ENCODE measurements at regions not wholly inside any gene's neighbourhood (a gene's known extent, or its start where the extent isn't known, plus 50 kb on each side); places are given as distances from the start of the nearest gene placed in this dataset.

DNA sequence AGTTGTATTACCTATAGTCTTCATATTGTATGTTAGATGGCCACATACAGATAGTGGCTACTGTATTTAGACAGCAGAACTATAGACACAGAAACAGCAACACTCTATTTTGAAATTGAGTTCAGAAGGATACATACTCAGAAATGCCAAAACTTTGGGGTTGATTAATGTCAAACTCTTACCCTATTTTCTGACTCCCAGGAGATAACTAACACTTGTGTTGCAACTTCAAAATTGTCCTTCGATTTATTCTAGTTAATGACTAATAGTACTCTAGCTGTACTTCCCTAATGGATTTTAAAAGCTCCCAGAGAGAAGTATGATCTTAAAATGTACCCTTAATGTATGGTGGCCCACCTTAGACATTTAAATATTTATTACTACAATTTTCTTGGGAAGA is 229.9 kb upstream of the UGT8 start:
- Histone ChIP-seq H3K36me3 (no peaks in the 10 kb centered on the region), H3K4me3 (no peak overlapping the region), H3K9me3 (no peaks in the 10 kb centered on the region), H3K4me1 (no peaks in the 10 kb centered on the region), H3K27me3 (no peaks in the 10 kb centered on the region), H3K27ac (no peak overlapping the region)
- no peak for DNase-seq (ENCODE audit: extremely low spot score in 2 of 2)
- intact Hi-C loops (cut with DNase I) = no loop called here
- TF ChIP-seq POLR2A (IDR thresholded peaks at IDR 0.05) (no peak), CTCF (IDR thresholded peaks at IDR 0.05) (no peak), POLR2AphosphoS5 (IDR thresholded peaks at IDR 0.05; ENCODE audit: insufficient read depth in 1 of 2, low read depth in 1 of 2) (no peak)

DNA sequence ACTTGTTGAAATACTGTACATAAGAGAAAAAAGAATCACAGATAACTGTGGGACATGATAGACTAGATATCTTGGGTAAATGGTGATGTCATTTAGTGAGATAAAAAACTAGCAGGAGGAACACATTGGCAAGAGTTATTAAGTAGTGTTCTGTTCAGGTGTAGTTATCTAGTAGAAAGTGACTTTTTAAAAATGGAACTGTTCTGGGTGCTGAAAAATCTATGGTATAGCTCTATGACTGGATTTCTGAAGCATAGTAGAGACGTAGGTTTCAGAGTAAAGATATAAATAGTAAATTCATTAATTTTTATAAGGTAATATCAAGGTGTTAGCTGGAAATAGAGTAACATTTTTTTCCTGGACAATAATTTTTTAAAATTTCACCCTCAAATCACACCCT is 225.1 kb upstream of the UGT8 start:
- Histone ChIP-seq H3K4me3 (no peak overlapping the region), H3K27ac (no peak overlapping the region), H3K27me3 (no peaks in the 10 kb centered on the region), H3K4me1 (no peaks in the 10 kb centered on the region), H3K9me3 (no peaks in the 10 kb centered on the region), H3K36me3 (no peaks in the 10 kb centered on the region)
- TF ChIP-seq POLR2AphosphoS5 (IDR thresholded peaks at IDR 0.05; ENCODE audit: insufficient read depth in 1 of 2, low read depth in 1 of 2) = no peak
- TF ChIP-seq POLR2A (IDR thresholded peaks at IDR 0.05) = no peak
- no peak for TF ChIP-seq CTCF (IDR thresholded peaks at IDR 0.05)
- intact Hi-C loops (cut with DNase I) = no loop called here
- DNase-seq (ENCODE audit: extremely low spot score in 2 of 2) = no peak

- Histone ChIP-seq H3K36me3 (no peaks in the 10 kb centered on the region), H3K4me3 (no peak overlapping the region), H3K27ac (no peak overlapping the region), H3K4me1 (no peaks in the 10 kb centered on the region), H3K9me3 (no peaks in the 10 kb centered on the region), H3K27me3 (no peaks in the 10 kb centered on the region)
- TF ChIP-seq POLR2A (IDR thresholded peaks at IDR 0.05) (no peak), POLR2AphosphoS5 (IDR thresholded peaks at IDR 0.05; ENCODE audit: insufficient read depth in 1 of 2, low read depth in 1 of 2) (no peak), CTCF (IDR thresholded peaks at IDR 0.05) (no peak)
- no peak for DNase-seq (ENCODE audit: extremely low spot score in 2 of 2)
- intact Hi-C loops (cut with DNase I) = no loop called here
Measured at GRCh38 chr4:114378305-114378903, 220.2 kb upstream of the UGT8 start.

- no peak for TF ChIP-seq CTCF (IDR thresholded peaks at IDR 0.05)
- no peak for TF ChIP-seq POLR2AphosphoS5 (IDR thresholded peaks at IDR 0.05; ENCODE audit: insufficient read depth in 1 of 2, low read depth in 1 of 2)
- no peak for TF ChIP-seq POLR2A (IDR thresholded peaks at IDR 0.05)
Measured at GRCh38 chr4:114383067-114383466, 215.5 kb upstream of the UGT8 start.

GRCh38 chr4:114383721-114384120 is 214.9 kb upstream of the UGT8 start:
- Histone ChIP-seq H3K27me3 (no peaks in the 10 kb centered on the region), H3K27ac (no peak overlapping the region), H3K36me3 (no peaks in the 10 kb centered on the region), H3K4me1 (no peaks in the 10 kb centered on the region), H3K4me3 (no peak overlapping the region), H3K9me3 (no peaks in the 10 kb centered on the region)
- intact Hi-C loops (cut with DNase I) = loop anchor here (10.0 kb wide), 1 partner anchor 311 kb away; no protein-coding TSS in a partner anchor
- TF ChIP-seq POLR2AphosphoS5 (IDR thresholded peaks at IDR 0.05; ENCODE audit: insufficient read depth in 1 of 2, low read depth in 1 of 2) = no peak
- no peak for TF ChIP-seq CTCF (IDR thresholded peaks at IDR 0.05)
- TF ChIP-seq POLR2A (IDR thresholded peaks at IDR 0.05) = no peak
- DNase-seq (ENCODE audit: extremely low spot score in 2 of 2) = no peak

More at GRCh38 chr4:114383067-114383466, 215.5 kb upstream of the UGT8 start:
- Histone ChIP-seq H3K4me3 (no peak overlapping the region), H3K27ac (no peak overlapping the region), H3K4me1 (no peaks in the 10 kb centered on the region), H3K9me3 (no peaks in the 10 kb centered on the region), H3K27me3 (no peaks in the 10 kb centered on the region), H3K36me3 (no peaks in the 10 kb centered on the region)
- DNase-seq (ENCODE audit: extremely low spot score in 2 of 2) = no peak
- intact Hi-C loops (cut with DNase I) = loop anchor here (10.0 kb wide), 1 partner anchor 312 kb away; no protein-coding TSS in a partner anchor

Measured in vagina (tissue), 2 donors.